Gastroesophageal sphincter (tissue), 4 donors: ENCODE measurements at regions not wholly inside any gene's neighbourhood (a gene's known extent, or its start where the extent isn't known, plus 50 kb on each side); places are given as distances from the start of the nearest gene placed in this dataset.
"Not testable (repeated sequence)": the region's sequence is repeated elsewhere in the genome, so short reads cannot be mapped to it uniquely, and the experiment has no call there.

Source experiments
- ATAC-seq: fragments of 150-250 bp; one replicate; pipeline ENCODE4 v1.9.1; 2016; ENCODE audit warnings: mild to moderate bottlenecking, moderate library complexity
- H3K27ac ChIP-seq, 4 donors: fragments of 200-600 bp; sonication (generic) in 3 of 4; 1 replicate in 3 of 4; 2 replicates in 1 of 4; pipeline ENCODE4 v1.5.1; 2016 to 2019
- H3K27me3 ChIP-seq: fragments of 200-600 bp; sonication (generic); one replicate; pipeline ENCODE4 v1.5.1; 2019
- H3K36me3 ChIP-seq, 2 donors: fragments of 200-600 bp; sonication (generic); one replicate each; pipeline ENCODE4 v1.5.1; 2019; ENCODE audit warnings: control low read depth in 1 of 2
- H3K4me1 ChIP-seq, 3 donors: fragments of 200-600 bp; sonication (generic); 1 replicate in 2 of 3; 2 replicates in 1 of 3; pipeline ENCODE4 v1.5.1; 2016 to 2019; ENCODE audit warnings: control low read depth in 2 of 3
- H3K4me3 ChIP-seq, 2 donors: fragments of 200-600 bp; sonication (generic); one replicate each; pipeline ENCODE4 v1.5.1; 2019; ENCODE audit warnings: mild to moderate bottlenecking in 1 of 2, moderate library complexity in 1 of 2
- H3K9me3 ChIP-seq, 3 donors: fragments of 200-600 bp; sonication (generic); one replicate each; pipeline ENCODE4 v1.5.1; 2017 to 2019; ENCODE audit warnings: control low read depth in 2 of 3
- CTCF ChIP-seq, 4 experiments: fragments of 200-600 bp in 2 of 4; fragments of 450-650 bp in 2 of 4; sonication (generic) in 1 of 4; IDR thresholded peaks; one replicate each; pipeline ENCODE4 v1.5.1; 2017 to 2019; ENCODE audit warnings: antibody characterized with exemption in 4 of 4, mild to moderate bottlenecking in 2 of 4, moderate library complexity in 2 of 4
- EP300 ChIP-seq: sonication (generic); formaldehyde crosslinking; IDR thresholded peaks from one replicate; pipeline ENCODE4 v1.6.1; 2017; ENCODE audit warnings: antibody characterized with exemption, mild to moderate bottlenecking
- POLR2A ChIP-seq, 2 donors: fragments of 450-650 bp; IDR thresholded peaks; one replicate each; pipeline ENCODE4 v1.6.1; 2017; ENCODE audit warnings: antibody characterized with exemption in 2 of 2, mild to moderate bottlenecking in 2 of 2, moderate library complexity in 1 of 2
- POLR2AphosphoS5 ChIP-seq: sonication (generic); formaldehyde crosslinking; IDR thresholded peaks from one replicate; pipeline ENCODE4 v1.6.1; 2017; ENCODE audit warnings: antibody characterized with exemption
- WGBS, 2 donors: methylation state at CpG; one replicate each; pipeline ENCODE4 v1.1.5; 2018; ENCODE audit warnings: low coverage in 1 of 2; 5-methylcytosine and 5-hydroxymethylcytosine counted together

GRCh38 chr15:70593795-70594194, 169.6 kb downstream of the UACA start:
- H3K9me3 ChIP-seq = peaks cover 0 to 11% (median 0%) of the 10 kb centered on the region in 3 donors
- no peak overlapping the region for H3K27ac ChIP-seq
- ATAC-seq = no peak
- H3K36me3 ChIP-seq = no peaks in the 10 kb centered on the region
- H3K4me1 ChIP-seq = no peaks in the 10 kb centered on the region
- H3K4me3 ChIP-seq = no peak overlapping the region
- no peak for TF ChIP-seq EP300
- no peaks in the 10 kb centered on the region for H3K27me3 ChIP-seq

- H3K27ac ChIP-seq = no peak overlapping the region
- WGBS, 2 donors = 62 to 80% methylated on average over 1 to 4 of the region's 4 CpGs
- TF ChIP-seq POLR2AphosphoS5 = no peak
- TF ChIP-seq POLR2A (IDR thresholded peaks at IDR 0.05) = no peak
- TF ChIP-seq EP300 = no peak
- TF ChIP-seq CTCF (IDR thresholded peaks at IDR 0.05) = no peak
- peaks cover 0 to 11% (median 3%) of the 10 kb centered on the region in 3 donors for H3K4me1 ChIP-seq
- H3K27me3 ChIP-seq = peaks cover 30% of the 10 kb centered on the region
- no peak for ATAC-seq
- H3K36me3 ChIP-seq = no peaks in the 10 kb centered on the region
- H3K4me3 ChIP-seq = no peak overlapping the region
- H3K9me3 ChIP-seq = peaks cover 0 to 9% (median 0%) of the 10 kb centered on the region in 3 donors
Observed at GRCh38 chr15:70589728-70590127, 173.6 kb downstream of the UACA start.

- H3K27me3 ChIP-seq = peaks cover 36% of the 10 kb centered on the region
- no peak for TF ChIP-seq CTCF (IDR thresholded peaks at IDR 0.05)
- no peak for TF ChIP-seq EP300
- TF ChIP-seq POLR2A (IDR thresholded peaks at IDR 0.05) = no peak
- TF ChIP-seq POLR2AphosphoS5 = no peak
- H3K4me3 ChIP-seq = no peak overlapping the region
- H3K36me3 ChIP-seq = no peaks in the 10 kb centered on the region
- no peak for ATAC-seq
- H3K4me1 ChIP-seq = peaks cover 0 to 12% (median 3%) of the 10 kb centered on the region in 3 donors
- H3K9me3 ChIP-seq = peaks cover 0 to 8% (median 0%) of the 10 kb centered on the region in 3 donors
- no peak overlapping the region for H3K27ac ChIP-seq
Observed at GRCh38 chr15:70589221-70589620, 174.1 kb downstream of the UACA start.

GRCh38 chr15:70588613-70589012, 174.7 kb downstream of the UACA start:
- no peaks in the 10 kb centered on the region for H3K36me3 ChIP-seq
- peaks cover 37% of the 10 kb centered on the region for H3K27me3 ChIP-seq
- H3K27ac ChIP-seq = no peak overlapping the region
- TF ChIP-seq POLR2AphosphoS5 = no peak
- peaks cover 0 to 12% (median 3%) of the 10 kb centered on the region in 3 donors for H3K4me1 ChIP-seq
- no peak overlapping the region for H3K4me3 ChIP-seq
- peaks cover 0 to 4% (median 0%) of the 10 kb centered on the region in 3 donors for H3K9me3 ChIP-seq
- 84 to 88% methylated on average over 3 to 4 of the region's 4 CpGs for WGBS, 2 donors
- ATAC-seq = no peak

- 83 to 89% methylated on average over 4 to 9 of the region's 10 CpGs for WGBS, 2 donors
- H3K27me3 ChIP-seq = peaks cover 37% of the 10 kb centered on the region
- no peak overlapping the region for H3K4me3 ChIP-seq
- H3K4me1 ChIP-seq = peaks cover 0 to 12% (median 3%) of the 10 kb centered on the region in 3 donors
- TF ChIP-seq CTCF (IDR thresholded peaks at IDR 0.05) (no peak), EP300 (no peak), POLR2A (IDR thresholded peaks at IDR 0.05) (no peak), POLR2AphosphoS5 (no peak)
- H3K36me3 ChIP-seq = no peaks in the 10 kb centered on the region
- H3K27ac ChIP-seq = no peak overlapping the region
- ATAC-seq = no peak
- H3K9me3 ChIP-seq = peaks cover 0 to 4% (median 0%) of the 10 kb centered on the region in 3 donors
Observed at GRCh38 chr15:70587896-70588567, 175.3 kb downstream of the UACA start.

- WGBS, 2 donors = no CpG with 5 or more reads among the region's 40 CpGs
- peaks cover 37% of the 10 kb centered on the region for H3K27me3 ChIP-seq
- not testable (repeated sequence) for H3K36me3 ChIP-seq, H3K9me3 ChIP-seq, H3K4me3 ChIP-seq, ATAC-seq, H3K27ac ChIP-seq
- peaks cover 0 to 12% (median 3%) of the 10 kb centered on the region in 3 donors for H3K4me1 ChIP-seq
Observed at GRCh38 chr15:70587012-70587634, 176.2 kb downstream of the UACA start.
